Epithelial cell of proximal tubule (primary cell): ENCODE measurements at regions not wholly inside any gene's neighbourhood (a gene's known extent, or its start where the extent isn't known, plus 50 kb on each side); places are given as distances from the start of the nearest gene placed in this dataset.

Experiments
- DNase-seq: peaks from one replicate; pipeline ENCODE4 v3.0.0-alpha.2; 2011; ENCODE audit warnings: low read depth
- H3K4me3 ChIP-seq: 2 replicates; pipeline ENCODE4 v1.5.1; 2011; ENCODE audit warnings: low read depth, mild to moderate bottlenecking, low read length
- TF ChIP-seq, protein P1 (sequence below): conservative IDR thresholded peaks from 2 replicates; pipeline ENCODE4 v1.5.1; 2012; ENCODE audit warnings: low read depth, mild to moderate bottlenecking, low read length

- DNase-seq: no peak
- TF ChIP-seq, protein P1, sequence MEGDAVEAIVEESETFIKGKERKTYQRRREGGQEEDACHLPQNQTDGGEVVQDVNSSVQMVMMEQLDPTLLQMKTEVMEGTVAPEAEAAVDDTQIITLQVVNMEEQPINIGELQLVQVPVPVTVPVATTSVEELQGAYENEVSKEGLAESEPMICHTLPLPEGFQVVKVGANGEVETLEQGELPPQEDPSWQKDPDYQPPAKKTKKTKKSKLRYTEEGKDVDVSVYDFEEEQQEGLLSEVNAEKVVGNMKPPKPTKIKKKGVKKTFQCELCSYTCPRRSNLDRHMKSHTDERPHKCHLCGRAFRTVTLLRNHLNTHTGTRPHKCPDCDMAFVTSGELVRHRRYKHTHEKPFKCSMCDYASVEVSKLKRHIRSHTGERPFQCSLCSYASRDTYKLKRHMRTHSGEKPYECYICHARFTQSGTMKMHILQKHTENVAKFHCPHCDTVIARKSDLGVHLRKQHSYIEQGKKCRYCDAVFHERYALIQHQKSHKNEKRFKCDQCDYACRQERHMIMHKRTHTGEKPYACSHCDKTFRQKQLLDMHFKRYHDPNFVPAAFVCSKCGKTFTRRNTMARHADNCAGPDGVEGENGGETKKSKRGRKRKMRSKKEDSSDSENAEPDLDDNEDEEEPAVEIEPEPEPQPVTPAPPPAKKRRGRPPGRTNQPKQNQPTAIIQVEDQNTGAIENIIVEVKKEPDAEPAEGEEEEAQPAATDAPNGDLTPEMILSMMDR: no peak
- H3K4me3 ChIP-seq: no peak overlapping the region
Observed at GRCh38 chr18:10386956-10387355, 67.5 kb upstream of the APCDD1 start.

- no peak for DNase-seq
- TF ChIP-seq, protein P1: no peak
- no peak overlapping the region for H3K4me3 ChIP-seq
Observed at GRCh38 chr18:10387399-10387798, 67.0 kb upstream of the APCDD1 start.

DNA sequence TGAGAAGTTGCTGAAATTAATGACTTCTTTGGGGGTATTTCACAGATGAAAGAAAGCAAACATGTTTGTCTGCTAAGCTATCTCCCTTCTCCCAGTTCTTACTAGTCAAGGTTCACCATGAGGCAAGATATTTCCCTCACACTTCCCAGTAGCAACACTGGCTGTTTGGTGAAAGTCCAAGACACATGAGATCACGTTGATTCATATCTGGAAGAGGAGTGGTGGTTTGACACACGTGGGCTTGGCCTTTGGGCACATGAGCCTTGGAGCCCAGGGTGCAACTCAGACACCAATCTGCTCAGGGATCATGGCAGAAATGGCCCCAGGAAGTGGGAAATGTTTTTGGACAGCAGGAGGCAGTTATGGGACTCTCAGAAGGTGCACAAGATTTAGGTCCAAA lies 66.1 kb upstream of the APCDD1 start:
- TF ChIP-seq, protein P1: no peak
- DNase-seq: no peak
- H3K4me3 ChIP-seq: no peak overlapping the region

- no peak for DNase-seq
- TF ChIP-seq, protein P1: no peak
- H3K4me3 ChIP-seq: no peak overlapping the region
Observed at GRCh38 chr18:10391506-10391905, 62.9 kb upstream of the APCDD1 start.

GRCh38 chr18:10397004-10397403 lies 57.4 kb upstream of the APCDD1 start:
- DNase-seq: no peak
- TF ChIP-seq, protein P1: no peak

DNA sequence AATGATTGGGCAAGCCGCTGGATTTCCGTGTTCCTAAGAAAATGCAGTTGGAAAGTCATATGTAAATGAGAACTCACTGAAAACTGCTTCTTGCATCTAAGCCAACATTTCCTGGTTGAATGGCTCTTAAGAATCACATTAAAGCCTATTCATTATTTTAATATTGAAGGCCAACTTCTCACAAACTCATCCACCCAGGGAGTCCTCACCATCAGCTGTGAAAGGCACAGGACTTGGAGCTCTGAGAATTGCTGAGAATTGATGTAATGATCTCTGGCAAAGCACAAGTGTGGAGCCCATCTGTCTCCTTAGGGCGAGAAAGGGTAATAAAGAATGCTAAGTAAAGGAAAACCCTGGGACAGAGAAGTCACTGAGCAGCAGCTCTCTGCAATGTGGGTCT lies 55.9 kb upstream of the APCDD1 start:
- TF ChIP-seq, protein P1: no peak
- no peak for DNase-seq
- H3K4me3 ChIP-seq: no peak overlapping the region

More at GRCh38 chr18:10397004-10397403, 57.4 kb upstream of the APCDD1 start:
- no peak overlapping the region for H3K4me3 ChIP-seq

DNA sequence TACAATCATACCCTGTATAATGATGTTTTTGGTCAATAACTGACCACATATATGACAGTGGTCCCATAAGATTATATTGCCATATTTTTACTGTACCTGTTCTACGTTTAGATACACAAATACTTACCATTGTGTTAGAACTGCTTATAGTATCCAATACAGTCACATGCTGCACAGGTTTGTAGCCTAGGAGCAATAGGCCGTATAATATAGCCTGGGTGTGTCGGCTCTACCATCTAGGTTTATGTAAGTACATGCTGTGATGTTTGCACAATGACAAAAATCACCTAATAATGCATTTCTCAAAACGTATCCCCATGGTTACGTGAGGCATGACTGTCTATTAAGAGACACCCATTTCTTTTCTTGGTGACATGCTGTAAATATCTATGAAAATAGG lies 55.0 kb upstream of the APCDD1 start:
- no peak overlapping the region for H3K4me3 ChIP-seq
- no peak for DNase-seq
- TF ChIP-seq, protein P1: no peak
